ENCODE measurements at regions not wholly inside any gene's neighbourhood (a gene's known extent, or its start where the extent isn't known, plus 50 kb on each side); places are given as distances from the start of the nearest gene placed in this dataset.

- no peak for DNase-seq (ENCODE audit: low read depth in 2 of 2)
Observed at GRCh38 chr3:28646435-28646834, 297.8 kb upstream of the AZI2 start.

- DNase-seq (ENCODE audit: low read depth in 2 of 2): no peak
Observed at GRCh38 chr3:28649266-28649665, 300.6 kb upstream of the AZI2 start.

DNA sequence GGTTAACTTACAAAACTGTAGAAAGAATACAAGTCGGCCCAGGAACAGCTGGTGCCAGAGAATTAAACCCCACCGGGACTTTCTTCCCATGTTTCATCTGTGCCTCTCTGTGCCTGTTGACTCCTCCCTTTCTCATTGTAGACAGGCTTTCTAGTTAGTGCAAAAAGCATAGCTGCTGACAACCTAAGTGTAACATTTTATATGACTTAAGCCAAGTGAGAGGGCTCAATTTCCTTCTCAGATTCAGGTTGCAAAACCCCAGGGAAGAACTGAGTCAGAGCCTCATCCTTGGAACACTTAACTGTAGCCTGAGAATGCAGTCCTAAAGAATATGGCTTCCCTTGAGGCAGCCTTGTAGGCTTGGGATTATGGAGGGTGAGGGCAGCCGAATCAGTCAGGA lies 302.5 kb upstream of the AZI2 start:
- DNase-seq (ENCODE audit: low read depth in 2 of 2): no peak

DNA sequence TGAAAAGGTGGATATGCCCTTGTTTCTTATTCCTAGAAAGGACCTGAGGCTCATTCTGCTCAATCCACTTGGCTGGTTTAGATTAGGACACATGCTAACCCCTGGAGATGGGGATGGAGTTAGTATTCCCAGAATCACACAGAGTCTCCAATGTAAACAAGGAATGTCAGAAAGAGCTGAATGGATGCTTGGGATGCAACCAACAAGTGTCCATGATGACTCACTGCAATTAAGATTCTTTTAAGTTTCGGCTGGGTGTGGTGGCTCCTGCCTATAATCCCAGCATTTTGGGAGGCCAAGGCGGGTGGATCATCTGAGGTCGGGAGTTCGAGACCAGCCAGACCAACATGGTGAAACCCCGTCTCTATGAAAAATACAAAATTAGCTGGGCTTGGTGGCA lies 315.5 kb upstream of the AZI2 start:
- no peak for DNase-seq (ENCODE audit: low read depth in 2 of 2)

- peak; percentile 22 to 34 for DNase-seq (ENCODE audit: low read depth in 2 of 2)
Observed at GRCh38 chr3:28667646-28668621, 319.3 kb upstream of the AZI2 start.

GRCh38 chr3:28669870-28670269 lies 321.2 kb upstream of the AZI2 start:
- no peak for DNase-seq (ENCODE audit: low read depth in 2 of 2)

DNA sequence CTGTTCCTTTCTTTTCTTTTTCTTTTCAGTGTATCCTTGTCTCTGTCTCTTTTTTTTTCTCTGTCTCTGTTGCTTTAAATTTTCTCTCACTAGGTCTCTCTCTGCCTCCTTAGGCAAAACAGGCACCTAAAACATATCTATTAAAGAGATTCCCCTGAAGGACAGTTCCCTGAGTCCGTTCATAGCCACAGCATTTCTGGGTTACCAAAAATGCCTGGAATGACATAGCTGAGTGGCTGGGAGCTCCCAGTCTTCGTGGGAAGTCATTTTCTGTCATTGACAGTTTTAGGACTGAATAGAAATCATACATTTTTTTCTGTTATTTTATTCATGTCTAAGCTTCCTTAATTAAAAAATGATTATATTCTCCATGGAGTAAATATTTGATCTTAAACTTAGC lies 323.8 kb upstream of the AZI2 start:
- DNase-seq (ENCODE audit: low read depth in 2 of 2): no peak

DNA sequence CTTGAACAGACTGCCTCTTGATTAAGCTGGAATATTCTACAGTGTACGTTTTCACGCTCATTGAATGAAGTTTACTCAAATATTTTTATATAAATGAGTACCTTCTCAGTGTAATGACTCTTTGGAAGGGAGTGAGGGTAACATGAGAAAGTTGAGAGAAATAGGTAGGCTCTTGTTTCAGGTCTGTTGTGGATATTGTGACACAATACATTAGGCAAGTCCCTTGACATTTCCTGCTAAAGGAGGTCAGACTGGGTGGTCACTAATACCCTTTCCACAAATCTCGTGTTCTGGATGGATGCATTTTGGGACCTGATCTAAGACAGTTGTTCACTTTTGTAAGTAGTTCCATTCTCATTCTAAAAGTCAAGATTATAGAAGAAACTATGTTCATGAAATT lies 324.8 kb upstream of the AZI2 start:
- no peak for DNase-seq (ENCODE audit: low read depth in 2 of 2)

DNA sequence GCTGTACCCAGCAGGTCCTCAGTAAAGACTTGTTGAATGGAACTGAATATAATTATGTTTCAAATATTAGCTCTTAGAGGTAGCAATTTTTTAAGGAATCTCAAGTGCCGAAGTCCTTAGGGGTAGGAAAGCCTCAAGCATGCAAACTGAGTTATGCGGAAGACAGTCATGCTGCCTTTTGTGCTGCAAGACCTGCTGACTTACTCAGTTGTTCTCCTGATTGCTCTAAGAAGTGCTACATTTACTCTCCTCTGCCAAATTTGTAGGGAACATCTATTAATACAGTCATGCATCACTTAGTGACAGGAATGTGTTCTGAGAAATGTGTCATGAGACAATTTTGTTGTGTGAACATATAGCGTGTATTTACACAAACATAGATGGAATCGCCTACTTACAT lies 325.6 kb upstream of the AZI2 start:
- no peak for DNase-seq (ENCODE audit: low read depth in 2 of 2)

DNA sequence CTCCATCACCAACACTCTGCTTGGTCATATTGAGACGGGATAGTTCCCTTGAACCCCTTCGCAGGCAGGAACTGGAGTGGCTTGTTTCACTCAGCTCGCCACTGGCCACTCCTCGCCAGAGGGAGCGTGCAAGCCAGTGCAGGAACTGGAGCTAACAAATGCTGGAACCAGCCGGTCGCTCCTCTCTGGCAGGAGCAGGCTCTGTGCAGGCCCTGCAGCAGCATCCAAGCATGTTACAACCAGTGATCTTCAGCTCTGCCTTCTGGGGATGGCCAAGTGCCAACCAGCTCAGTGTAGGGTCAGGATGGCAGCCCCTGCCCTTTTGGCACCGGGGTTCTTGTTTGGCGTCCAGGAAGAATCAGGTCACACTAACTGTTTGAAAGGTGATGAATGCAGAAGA lies 329.0 kb upstream of the AZI2 start:
- DNase-seq (ENCODE audit: low read depth in 2 of 2): no peak

DNA sequence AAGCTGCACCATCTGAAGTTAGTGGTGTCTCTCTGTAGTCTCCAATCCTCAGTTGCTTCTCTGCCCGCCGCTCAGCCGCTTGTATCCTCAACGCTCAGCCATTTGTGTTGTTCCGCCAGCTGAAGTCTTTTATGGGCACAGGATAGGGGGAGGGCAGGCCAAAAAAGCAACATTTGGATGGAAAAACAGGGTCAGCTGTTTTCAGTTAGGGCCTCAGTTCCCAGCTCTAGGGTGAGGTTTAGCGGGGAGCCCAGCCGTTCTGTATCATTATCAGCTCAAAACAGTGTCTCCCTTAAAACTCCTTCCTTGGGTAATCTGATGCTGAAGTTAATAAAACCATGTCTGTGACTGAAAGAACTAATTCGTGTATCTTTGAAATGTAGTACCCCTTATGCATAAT lies 329.5 kb upstream of the AZI2 start:
- no peak for DNase-seq (ENCODE audit: low read depth in 2 of 2)

DNA sequence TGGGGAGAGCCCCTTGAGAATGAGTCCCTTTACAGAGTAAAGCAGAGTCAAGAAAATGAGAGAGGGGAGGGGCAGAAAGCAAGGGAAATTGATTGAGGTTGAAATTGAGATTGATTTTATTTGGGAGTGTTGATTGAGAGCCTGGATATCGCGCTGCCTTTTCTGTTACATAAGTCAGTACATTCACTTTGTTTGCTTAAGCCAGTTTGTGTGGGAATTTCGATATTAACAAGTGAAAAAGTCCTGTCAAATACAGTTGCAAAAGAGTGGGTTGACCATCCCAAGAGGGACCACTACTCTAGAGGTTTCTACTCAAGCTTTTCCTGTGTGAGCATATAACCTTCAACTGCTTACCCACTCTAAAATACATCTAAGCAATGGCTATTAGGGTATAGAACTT lies 331.4 kb upstream of the AZI2 start:
- no peak for DNase-seq (ENCODE audit: low read depth in 2 of 2)

DNA sequence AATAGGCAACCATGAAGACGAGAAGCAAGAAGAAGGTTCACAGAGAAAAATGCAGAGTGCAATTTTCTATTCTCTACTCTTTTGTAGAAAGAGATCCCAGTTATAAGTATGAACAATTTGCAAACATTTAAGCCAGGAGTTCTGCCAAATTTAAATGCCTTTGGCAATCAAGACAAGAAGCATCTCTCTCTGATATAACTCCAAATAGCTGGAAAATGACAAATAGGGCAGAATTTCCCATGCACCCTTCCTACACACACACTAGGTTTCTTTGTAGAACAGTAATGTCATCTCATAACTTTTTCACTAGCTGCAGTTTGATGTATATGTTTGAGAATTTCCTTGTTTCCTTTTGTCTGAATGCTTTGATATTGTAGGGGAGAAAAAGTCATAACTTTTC lies 333.5 kb upstream of the AZI2 start:
- DNase-seq (ENCODE audit: low read depth in 2 of 2): no peak

- DNase-seq (ENCODE audit: low read depth in 2 of 2): no peak
Observed at GRCh38 chr3:28690176-28690575, 341.6 kb upstream of the AZI2 start.

DNA sequence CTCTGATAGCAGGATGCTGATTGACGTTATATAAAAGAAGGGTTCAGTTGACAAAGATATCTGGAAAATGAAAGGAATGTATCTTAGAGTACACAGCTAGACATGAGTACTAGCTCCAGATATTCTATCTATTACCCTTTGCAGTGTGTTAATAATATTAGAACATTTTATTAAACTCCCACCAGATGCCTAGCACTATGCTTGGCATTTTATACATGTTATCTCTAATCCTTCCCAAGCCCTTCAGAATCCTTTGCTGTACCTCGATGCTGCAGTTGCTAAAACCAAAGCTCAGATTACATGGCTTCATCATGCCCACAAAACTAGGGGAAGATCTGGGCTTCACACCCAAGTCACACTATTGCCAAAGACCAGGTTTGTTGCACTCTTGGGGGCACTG lies 350.1 kb upstream of the AZI2 start:
- no peak for DNase-seq (ENCODE audit: low read depth in 2 of 2)

DNA sequence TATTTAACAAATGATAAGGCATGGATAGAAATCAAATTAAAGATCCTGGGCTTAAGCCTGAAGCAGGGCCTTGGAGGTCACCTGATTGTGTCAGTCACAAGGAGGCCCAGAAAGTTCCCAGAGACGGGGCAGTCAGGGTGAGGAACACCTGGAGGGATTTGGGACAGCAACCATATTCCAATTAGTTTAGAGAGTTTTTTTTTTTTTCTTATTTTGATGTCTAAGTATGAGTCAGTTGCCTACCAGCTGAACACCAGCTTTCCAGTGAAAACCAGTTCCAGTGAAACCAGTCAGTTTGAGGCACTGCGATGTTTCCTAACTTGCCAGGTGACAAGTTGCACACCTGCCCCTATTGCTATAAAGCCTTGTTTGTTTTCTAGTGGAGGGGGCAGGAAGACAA lies 350.7 kb upstream of the AZI2 start:
- DNase-seq (ENCODE audit: low read depth in 2 of 2): no peak

- no peak for DNase-seq (ENCODE audit: low read depth in 2 of 2)
Observed at GRCh38 chr3:28700728-28701127, 352.1 kb upstream of the AZI2 start.

- DNase-seq (ENCODE audit: low read depth in 2 of 2): no peak
Observed at GRCh38 chr3:28703843-28704242, 355.2 kb upstream of the AZI2 start.

DNA sequence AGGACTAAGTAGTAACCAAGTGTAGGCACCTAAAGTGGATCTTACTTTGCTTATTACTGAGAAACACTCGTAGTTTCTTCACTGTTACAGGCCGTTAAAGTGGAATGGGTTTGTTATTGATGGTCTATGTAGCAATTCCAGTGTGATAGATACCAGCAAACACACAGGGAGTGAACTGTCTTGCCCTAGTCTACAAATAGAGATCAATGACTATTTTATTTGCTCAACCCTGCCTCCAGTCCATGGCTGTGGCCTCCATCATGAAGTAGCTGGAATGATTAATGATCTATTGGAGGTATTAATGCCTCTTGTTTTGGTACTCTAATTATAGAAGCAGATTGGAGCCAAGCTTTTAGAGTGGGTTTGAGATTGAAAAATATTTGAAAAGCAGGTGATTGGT lies 362.7 kb upstream of the AZI2 start:
- no peak for DNase-seq (ENCODE audit: low read depth in 2 of 2)

GRCh38 chr3:28716939-28717338 lies 368.3 kb upstream of the AZI2 start:
- DNase-seq (ENCODE audit: low read depth in 2 of 2): no peak

- DNase-seq (ENCODE audit: low read depth in 2 of 2): no peak
Observed at GRCh38 chr3:28718074-28718849, 369.6 kb upstream of the AZI2 start.

DNA sequence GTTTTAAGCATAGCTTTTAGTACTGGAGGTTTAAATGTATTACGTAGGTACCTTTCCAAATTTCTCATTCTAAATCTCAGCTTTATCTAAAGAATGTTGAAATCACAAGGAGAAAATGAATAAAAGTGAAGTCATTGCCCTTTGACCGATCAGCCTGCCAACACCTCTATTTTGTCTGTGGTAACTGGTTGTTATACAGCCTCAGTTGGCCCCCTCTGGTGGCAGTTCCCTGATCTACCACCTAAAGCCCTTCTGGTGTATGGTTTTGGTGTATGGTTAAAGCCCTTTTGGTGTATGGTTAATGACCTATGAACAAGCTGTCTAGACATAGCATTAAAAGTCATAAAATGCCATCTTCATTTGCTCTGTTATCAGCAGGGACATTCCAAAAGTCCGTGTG lies 378.2 kb upstream of the AZI2 start:
- DNase-seq (ENCODE audit: low read depth in 2 of 2): peak in 1 of 2 donors; percentile 13

DNA sequence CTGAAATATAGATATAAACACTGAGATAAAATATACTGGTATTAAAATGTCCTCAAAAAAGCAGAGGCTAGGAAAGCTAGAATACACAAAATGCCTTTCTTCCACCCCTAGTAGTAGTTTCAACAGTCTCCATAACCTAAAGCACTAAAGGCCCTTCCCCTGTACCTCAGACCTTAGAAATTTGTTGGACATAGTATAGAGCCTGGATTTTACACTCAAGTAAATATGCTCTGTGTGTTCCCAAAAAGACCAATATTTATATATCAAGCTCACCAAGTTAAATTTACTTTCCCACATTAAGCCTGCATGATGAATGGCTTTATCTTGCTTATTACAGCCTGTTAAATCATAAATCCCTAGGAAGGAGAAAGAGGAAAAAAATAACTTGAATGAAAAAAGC lies 378.7 kb upstream of the AZI2 start:
- no peak for DNase-seq (ENCODE audit: low read depth in 2 of 2)

Data from stimulated activated CD8-positive, alpha-beta memory T cell treated with anti-CD3 and anti-CD28 coated beads, Interleukin-2, amount 100 ng/mL, for 48 hours (primary cell).